SJCRH30 (cell line): ENCODE measurements at regions not wholly inside any gene's neighbourhood (a gene's known extent, or its start where the extent isn't known, plus 50 kb on each side); places are given as distances from the start of the nearest gene placed in this dataset.

Experiments
- DNase-seq, 2 experiments: peaks; one replicate each; pipeline ENCODE4 v3.0.0-alpha.2; 2015 to 2020
- H3K27ac ChIP-seq: fragments of 250-450 bp; sonication (Bioruptor Pico); 2 replicates; pipeline ENCODE4 v1.5.1; 2020; ENCODE audit warnings: mild to moderate bottlenecking, moderate library complexity
- H3K27me3 ChIP-seq: fragments of 250-450 bp; sonication (Bioruptor Pico); 2 replicates; pipeline ENCODE4 v1.5.1; 2020; ENCODE audit warnings: mild to moderate bottlenecking, moderate library complexity
- H3K36me3 ChIP-seq: fragments of 250-450 bp; sonication (Bioruptor Pico); 2 replicates; pipeline ENCODE4 v1.5.1; 2020; ENCODE audit warnings: mild to moderate bottlenecking, moderate library complexity
- H3K4me1 ChIP-seq: fragments of 250-450 bp; sonication (Bioruptor Pico); 2 replicates; pipeline ENCODE4 v1.5.1; 2020; ENCODE audit warnings: mild to moderate bottlenecking, moderate library complexity
- H3K4me3 ChIP-seq: fragments of 250-450 bp; sonication (Bioruptor Pico); 2 replicates; pipeline ENCODE4 v1.5.1; 2020; ENCODE audit warnings: mild to moderate bottlenecking, moderate library complexity
- H3K9me3 ChIP-seq: fragments of 250-450 bp; sonication (Bioruptor Pico); replicated peaks from 2 replicates; pipeline ENCODE4 v1.5.1; 2020; ENCODE audit warnings: mild to moderate bottlenecking, moderate library complexity

DNA sequence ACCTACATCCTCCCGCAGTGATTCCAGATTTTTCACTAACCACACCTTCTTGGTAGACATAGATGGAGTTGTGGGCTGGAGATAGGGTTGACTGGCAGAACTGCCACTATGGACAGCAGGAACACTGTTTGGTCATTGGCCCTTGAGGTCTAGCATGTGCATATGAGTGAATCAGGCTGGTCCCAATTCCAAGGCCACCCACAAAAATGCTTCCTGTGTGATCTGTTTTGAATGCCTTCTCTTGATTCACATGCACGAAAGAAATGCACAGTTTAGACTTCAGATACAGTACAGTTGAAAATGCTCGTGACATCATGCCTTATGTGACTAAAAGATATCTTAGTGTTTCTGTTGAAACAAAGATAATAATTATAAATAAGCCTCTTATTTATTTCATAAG, 285.8 kb upstream of the SEMA6D start:
- DNase-seq: no peak
- no peak overlapping the region for H3K27ac ChIP-seq

DNA sequence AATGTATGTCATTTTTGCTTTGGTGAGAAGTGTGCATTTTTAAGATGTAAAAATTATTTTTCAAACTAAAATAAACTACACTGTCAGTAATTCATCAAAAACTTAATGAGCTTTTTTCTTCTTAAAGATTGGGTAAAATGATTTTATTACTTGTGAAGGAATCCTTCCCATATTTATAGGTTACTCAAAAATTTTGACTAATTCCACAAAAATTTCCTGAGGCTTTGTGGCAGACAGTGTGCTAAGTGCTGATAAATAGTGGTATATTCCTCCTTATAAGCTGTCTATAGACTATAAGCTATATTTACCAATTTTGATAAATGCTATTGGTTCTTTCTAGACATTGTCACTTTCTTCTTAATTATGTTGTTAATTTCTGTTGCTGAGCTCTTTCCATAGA, 284.5 kb upstream of the SEMA6D start:
- DNase-seq: no peak
- H3K4me3 ChIP-seq: no peak overlapping the region
- H3K27ac ChIP-seq: no peak overlapping the region
- no peaks in the 10 kb centered on the region for H3K4me1 ChIP-seq
- no peaks in the 10 kb centered on the region for H3K9me3 ChIP-seq
- H3K27me3 ChIP-seq: no peaks in the 10 kb centered on the region; the same call in none of the 2 replicates
- no peaks in the 10 kb centered on the region for H3K36me3 ChIP-seq

More for the DNA sequence above, 285.8 kb upstream of the SEMA6D start:
- H3K4me3 ChIP-seq: no peak overlapping the region
- H3K4me1 ChIP-seq: no peaks in the 10 kb centered on the region
- H3K36me3 ChIP-seq: no peaks in the 10 kb centered on the region
- H3K9me3 ChIP-seq: no peaks in the 10 kb centered on the region
- H3K27me3 ChIP-seq: no peaks in the 10 kb centered on the region; the same call in none of the 2 replicates

DNA sequence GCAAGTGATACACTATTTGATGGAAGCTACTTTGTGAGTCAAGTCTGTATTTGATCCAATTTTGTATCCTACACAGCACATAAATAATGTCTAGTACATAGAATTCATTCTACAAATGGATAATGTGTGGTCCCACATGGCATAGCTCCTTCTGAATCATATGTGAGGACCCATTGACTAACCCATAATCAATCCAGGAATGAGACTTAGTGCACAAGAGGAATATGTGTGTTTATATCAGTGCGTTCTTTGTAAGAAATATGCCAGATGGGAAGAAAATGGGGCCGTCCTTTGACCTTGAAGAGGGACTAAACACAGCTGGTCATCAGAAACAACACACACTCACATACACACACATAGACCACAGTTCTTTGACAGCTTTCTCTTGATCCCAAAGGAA, 282.7 kb upstream of the SEMA6D start:
- Histone ChIP-seq H3K36me3 (no peaks in the 10 kb centered on the region), H3K27ac (no peak overlapping the region), H3K4me3 (no peak overlapping the region), H3K9me3 (no peaks in the 10 kb centered on the region), H3K4me1 (no peaks in the 10 kb centered on the region), H3K27me3 (no peaks in the 10 kb centered on the region; the same call in none of the 2 replicates)
- DNase-seq: no peak

DNA sequence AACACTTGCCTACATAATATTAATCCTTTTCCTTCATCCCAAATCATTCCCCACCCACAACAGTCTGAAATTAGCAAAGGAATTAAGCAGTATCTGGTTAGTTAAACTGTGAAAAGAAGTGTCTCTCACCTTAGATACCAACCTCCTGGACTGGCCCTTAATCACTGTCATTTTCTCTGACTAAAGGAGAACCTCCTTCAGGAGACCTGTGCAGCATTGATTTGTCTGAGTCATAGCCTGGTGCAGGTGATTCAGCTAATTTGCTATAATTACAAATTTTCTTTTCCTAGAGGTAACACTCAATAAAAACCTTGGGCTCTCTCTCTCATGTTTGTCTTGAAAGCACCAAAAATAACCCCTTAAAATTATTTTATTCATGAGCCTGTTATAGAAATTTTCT, 279.8 kb upstream of the SEMA6D start:
- Histone ChIP-seq H3K36me3 (no peaks in the 10 kb centered on the region), H3K4me1 (no peaks in the 10 kb centered on the region), H3K27me3 (no peaks in the 10 kb centered on the region; the same call in none of the 2 replicates), H3K4me3 (no peak overlapping the region), H3K27ac (no peak overlapping the region), H3K9me3 (no peaks in the 10 kb centered on the region)
- no peak for DNase-seq

DNA sequence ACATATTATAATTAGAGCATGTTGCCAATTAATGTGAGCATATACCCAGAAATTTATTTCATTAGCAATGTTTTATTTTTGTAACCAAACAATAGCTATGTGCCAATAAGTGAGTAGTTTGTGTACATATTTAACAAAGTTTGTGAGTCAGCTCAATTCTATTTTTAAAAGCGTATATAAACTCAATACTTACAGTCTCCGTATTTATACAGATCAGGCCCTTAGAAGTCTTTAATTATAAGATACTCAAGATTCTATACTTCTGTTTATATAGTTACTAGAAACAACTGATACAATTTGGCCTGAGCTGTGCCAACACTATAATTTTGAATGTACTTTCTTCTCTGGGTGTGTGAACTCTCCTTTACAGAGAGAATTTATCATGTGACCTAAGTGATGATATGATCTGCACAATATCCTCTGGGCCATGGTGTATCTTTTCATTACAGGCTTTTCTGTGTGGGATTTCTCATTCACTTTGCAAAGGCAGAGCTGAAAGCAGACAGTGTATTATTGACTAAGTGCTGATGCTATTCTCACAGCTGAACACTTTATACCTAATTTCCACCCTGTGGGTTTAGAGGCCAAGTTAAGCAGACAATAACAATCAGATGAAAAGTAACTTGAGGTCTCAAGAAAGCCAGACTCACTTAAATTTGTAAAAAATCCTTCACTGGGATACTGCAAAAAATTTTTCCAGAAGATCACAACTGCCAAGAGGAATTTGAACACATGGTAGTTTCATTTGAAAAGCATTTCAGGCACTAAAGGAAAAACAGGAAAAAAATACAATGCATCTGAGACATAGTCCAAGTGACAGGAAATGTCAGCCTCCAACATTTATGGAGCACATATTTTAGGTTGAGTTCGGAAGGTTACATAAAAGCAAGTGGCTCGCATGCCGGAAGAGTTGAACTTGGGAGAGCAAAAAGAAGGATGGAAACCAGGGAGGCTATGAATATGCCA, 277.9 kb upstream of the SEMA6D start:
- DNase-seq: no peak
- H3K4me3 ChIP-seq: no peak overlapping the region
- H3K27me3 ChIP-seq: no peaks in the 10 kb centered on the region; the same call in 1 of the 2 replicates
- no peaks in the 10 kb centered on the region for H3K9me3 ChIP-seq
- H3K27ac ChIP-seq: no peak overlapping the region
- no peaks in the 10 kb centered on the region for H3K4me1 ChIP-seq
- no peaks in the 10 kb centered on the region for H3K36me3 ChIP-seq

DNA sequence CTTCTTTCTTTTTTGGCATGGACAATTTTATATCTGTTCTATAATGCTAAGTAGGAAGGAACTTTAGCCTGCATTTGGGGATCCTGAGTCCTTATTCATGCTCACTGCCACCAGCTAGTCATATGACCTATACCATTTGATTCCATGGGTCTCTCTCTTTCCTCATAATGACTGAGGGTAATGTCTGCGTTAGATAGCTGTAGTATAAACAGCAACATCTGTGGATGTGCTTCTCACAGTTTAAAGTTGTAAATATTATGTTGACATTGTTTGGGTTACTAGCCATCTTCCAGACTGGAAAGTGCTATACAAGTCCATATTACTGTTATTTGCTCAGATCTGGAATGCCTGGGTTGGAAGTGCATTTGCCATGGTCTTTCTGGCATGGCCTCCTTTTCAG, 274.9 kb upstream of the SEMA6D start:
- no peaks in the 10 kb centered on the region; the same call in 1 of the 2 replicates for H3K27me3 ChIP-seq
- H3K36me3 ChIP-seq: no peaks in the 10 kb centered on the region
- no peak overlapping the region for H3K27ac ChIP-seq
- H3K4me3 ChIP-seq: no peak overlapping the region
- no peak for DNase-seq
- H3K4me1 ChIP-seq: no peaks in the 10 kb centered on the region
- H3K9me3 ChIP-seq: no peaks in the 10 kb centered on the region

DNA sequence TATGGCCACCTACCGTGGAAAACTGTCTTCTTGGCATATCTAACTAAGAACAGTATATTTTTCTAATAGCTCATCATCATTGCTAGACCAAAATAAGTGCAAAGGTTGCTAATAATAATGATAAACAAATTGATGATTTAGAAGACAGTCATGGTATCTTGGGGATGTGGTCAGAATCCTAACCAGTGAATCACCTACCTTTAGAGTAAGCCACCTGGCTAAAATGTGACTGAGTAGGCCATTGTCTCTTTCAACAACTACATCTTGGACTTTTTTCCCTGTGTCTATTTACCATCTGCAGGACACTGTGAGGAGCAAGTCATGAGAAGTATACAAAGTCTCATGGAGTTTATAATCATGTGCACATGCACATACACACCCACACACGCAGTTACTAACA, 273.5 kb upstream of the SEMA6D start:
- Histone ChIP-seq H3K4me3 (no peak overlapping the region), H3K9me3 (no peaks in the 10 kb centered on the region), H3K36me3 (no peaks in the 10 kb centered on the region), H3K4me1 (no peaks in the 10 kb centered on the region), H3K27ac (no peak overlapping the region), H3K27me3 (no peaks in the 10 kb centered on the region; the same call in 1 of the 2 replicates)
- no peak for DNase-seq

DNA sequence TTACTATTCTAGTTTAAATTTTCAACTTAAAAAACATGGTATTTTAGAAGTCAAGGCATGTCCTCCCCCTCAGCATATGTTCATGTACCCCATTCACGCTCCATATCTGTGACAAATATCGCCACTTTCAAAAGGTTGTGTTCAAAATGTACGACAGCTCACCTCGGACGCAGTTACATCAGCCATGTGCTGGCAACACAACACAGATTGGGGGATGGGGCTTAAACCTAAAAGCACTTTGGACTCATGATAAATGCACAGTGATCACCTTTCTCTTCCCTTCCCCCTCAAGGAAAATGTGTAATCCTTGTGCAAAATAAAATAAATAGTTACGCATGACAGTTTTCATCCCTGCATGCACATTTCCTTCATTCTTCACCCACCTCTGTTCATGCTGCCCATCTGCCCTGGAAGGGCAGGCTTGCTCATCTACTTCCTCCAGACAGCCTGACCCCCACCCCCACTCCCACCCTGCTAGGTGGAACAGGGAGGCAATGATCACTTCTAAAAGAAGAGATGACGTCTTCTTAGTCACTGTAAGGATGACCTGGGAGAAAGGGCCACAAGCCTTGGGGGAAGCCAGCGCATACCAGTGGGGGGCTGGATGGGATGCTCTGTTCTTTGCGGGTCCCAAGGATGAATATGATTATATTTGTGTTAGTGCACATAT, 271.4 kb upstream of the SEMA6D start:
- Histone ChIP-seq H3K27me3 (no peaks in the 10 kb centered on the region), H3K4me3 (no peak overlapping the region), H3K4me1 (no peaks in the 10 kb centered on the region), H3K36me3 (no peaks in the 10 kb centered on the region), H3K27ac (no peak overlapping the region), H3K9me3 (no peaks in the 10 kb centered on the region)
- no peak for DNase-seq

DNA sequence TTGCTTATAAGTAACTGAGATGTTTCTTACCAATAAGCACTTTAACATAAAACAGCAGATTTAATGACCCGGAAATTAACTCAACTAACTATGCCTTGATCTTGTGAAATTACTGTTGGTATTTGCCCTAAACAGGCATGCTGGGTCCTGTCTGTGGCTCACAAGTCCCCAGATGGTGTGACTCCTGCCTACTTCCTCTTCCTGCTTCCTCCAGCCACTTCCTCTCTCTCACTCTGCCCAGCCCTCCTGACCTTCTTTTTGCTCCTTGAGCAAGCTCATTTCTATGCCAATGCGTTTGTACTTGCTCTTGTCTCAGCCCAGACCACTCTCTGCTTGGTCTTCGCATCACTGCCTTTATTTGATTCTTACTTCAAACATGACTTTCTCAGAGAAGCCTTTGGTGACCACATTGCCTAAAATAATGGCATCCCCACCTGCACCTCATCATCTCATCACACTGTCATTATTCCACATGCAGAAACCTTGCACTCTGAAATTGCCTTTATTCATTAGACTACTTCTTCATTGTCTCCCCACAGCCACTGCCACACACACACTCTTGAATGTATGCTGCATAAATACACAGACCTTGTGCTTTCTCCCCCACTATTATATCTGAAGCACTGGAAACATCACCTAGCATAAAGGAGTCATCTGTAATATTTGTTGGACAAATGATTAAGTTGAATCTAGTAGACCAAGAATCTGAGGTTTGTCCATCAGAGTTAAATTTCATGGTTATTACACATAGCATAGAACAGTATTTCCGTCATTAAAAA, 256.3 kb upstream of the SEMA6D start:
- Histone ChIP-seq H3K4me1 (no peaks in the 10 kb centered on the region), H3K36me3 (no peaks in the 10 kb centered on the region), H3K27me3 (peaks cover 7% of the 10 kb centered on the region; the same call in 1 of the 2 replicates), H3K4me3 (no peak overlapping the region), H3K9me3 (no peaks in the 10 kb centered on the region), H3K27ac (no peak overlapping the region)
- DNase-seq: no peak

DNA sequence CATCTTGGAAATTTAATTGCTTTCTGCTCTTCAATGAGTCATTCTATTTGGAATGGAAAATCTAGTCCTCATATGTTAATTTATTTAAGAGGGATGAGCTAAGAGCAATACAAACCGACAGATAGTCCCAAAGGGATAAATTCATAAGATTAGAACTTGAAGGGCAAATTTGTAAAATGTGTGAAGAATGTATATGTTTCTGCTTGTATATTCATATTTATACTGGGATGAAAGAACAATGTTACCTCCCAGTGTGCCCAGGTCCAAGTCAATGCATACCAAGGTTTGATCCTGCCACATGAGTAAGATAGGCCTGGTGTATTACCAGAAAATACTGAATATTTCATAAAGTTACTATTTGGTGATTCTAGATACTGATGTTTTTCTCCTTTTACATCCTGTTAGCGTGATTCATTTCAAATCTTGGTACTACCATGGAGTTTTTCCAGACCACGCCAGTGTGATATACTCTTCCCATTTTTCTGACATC, 255.6 kb upstream of the SEMA6D start:
- Histone ChIP-seq H3K36me3 (no peaks in the 10 kb centered on the region), H3K9me3 (no peaks in the 10 kb centered on the region), H3K4me1 (no peaks in the 10 kb centered on the region), H3K27me3 (peaks cover 7% of the 10 kb centered on the region; the same call in 1 of the 2 replicates), H3K27ac (no peak overlapping the region), H3K4me3 (no peak overlapping the region)
- no peak for DNase-seq

DNA sequence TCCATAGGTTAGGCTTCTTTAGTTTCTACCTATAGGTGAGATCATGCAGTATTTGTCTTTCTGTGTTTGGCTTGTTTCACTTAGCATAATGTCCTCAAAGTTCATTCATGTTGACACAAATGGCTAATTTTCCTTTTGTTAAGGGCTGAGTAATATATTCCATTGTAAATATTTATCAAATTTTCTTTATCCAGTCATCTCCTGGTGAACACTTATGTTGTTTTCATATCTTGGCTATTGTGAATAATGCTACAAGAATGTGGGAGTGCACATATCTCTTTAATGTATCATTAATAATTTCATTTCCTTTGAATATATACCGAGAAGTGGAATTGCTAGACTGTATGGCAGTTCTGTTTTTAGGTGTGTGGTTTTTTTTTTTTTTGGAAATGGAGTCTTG, 250.9 kb upstream of the SEMA6D start:
- H3K4me1 ChIP-seq: no peaks in the 10 kb centered on the region
- no peaks in the 10 kb centered on the region for H3K36me3 ChIP-seq
- H3K27me3 ChIP-seq: peaks cover 3% of the 10 kb centered on the region; the same call in 1 of the 2 replicates
- DNase-seq: no peak
- H3K27ac ChIP-seq: no peak overlapping the region
- H3K9me3 ChIP-seq: no peaks in the 10 kb centered on the region
- H3K4me3 ChIP-seq: no peak overlapping the region

DNA sequence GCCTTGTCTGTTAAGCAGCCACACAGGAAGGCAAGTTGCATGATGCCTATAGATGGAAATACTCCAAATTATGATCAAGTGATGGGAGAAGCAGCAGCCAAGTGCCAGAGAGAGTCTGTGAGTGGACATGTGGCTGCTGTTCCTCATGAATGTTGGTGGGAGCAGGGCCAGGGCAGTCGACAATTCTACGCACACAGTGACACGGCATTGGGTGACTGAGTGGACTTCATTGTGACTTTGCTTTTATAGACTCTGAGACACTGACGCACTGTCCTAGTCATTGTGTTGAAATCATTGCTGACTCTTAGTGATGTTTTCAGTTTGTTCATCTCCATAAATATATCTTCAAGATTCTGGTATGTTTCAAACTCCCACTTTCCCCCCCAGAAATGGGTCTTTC, 246.3 kb upstream of the SEMA6D start:
- Histone ChIP-seq H3K4me1 (no peaks in the 10 kb centered on the region), H3K27me3 (peaks cover 3% of the 10 kb centered on the region; the same call in 1 of the 2 replicates), H3K4me3 (no peak overlapping the region), H3K36me3 (no peaks in the 10 kb centered on the region), H3K27ac (no peak overlapping the region), H3K9me3 (no peaks in the 10 kb centered on the region)
- no peak for DNase-seq

DNA sequence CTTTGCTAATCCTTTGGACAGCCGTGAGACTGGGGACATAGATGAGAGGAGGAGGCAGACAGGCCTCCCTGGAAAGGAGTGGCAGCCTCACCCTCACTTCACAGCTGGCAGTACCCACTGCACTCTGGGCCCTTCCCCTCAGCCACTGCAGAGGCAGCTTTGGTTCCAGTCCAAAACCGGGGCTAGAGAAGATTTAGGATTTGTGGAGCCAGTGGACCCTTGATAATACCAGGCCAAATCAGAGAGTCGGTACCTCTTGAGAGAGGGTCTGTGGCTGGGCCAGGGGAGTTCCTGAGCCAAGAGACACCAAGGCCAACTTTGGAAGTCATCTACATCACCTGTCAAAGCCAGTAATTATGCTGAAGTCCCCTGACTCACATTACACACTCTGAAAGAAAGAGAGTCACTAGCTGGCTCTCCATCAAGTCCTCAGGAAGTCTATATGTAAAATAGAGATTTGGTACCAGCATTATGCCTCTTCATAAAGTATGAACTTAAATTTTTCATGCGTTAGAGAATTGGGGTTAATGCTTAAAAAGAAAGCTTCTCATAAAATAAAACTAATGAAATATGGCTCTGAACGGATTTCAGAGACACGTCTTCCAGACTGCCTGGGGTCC, 244.1 kb upstream of the SEMA6D start:
- no peak overlapping the region for H3K27ac ChIP-seq
- H3K27me3 ChIP-seq: peaks cover 3% of the 10 kb centered on the region; the same call in 1 of the 2 replicates
- H3K4me1 ChIP-seq: no peaks in the 10 kb centered on the region
- no peaks in the 10 kb centered on the region for H3K9me3 ChIP-seq
- no peak for DNase-seq
- H3K36me3 ChIP-seq: no peaks in the 10 kb centered on the region
- no peak overlapping the region for H3K4me3 ChIP-seq

DNA sequence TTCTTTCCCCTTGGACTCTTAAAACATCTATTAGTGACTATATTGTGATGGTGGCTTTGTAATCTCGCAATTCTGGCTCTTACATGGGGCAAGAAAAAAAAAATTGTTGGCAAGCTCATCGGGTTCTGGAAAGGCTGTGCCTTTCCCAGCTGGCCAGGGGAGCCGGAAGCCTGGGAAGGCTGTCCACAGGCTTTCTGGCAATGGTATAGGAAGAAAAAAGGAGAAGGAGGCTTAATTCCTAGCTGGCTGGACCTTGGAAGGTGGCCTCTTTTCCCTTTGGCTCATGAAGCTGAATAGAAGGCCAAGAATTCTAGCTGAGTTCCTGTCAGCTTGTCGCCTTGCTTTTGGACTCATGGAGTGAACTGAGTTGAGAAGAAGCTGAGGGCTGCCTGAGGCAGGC, 243.5 kb upstream of the SEMA6D start:
- H3K9me3 ChIP-seq: no peaks in the 10 kb centered on the region
- no peaks in the 10 kb centered on the region for H3K4me1 ChIP-seq
- H3K4me3 ChIP-seq: no peak overlapping the region
- no peak overlapping the region for H3K27ac ChIP-seq
- no peaks in the 10 kb centered on the region for H3K36me3 ChIP-seq
- DNase-seq: no peak
- peaks cover under 1% of the 10 kb centered on the region; the same call in 1 of the 2 replicates for H3K27me3 ChIP-seq
